GM21367 (cell line): ENCODE measurements at regions not wholly inside any gene's neighbourhood (a gene's known extent, or its start where the extent isn't known, plus 50 kb on each side); places are given as distances from the start of the nearest gene placed in this dataset.
A peak's percentile ranks its signal among the peaks of the same experiment; 100 is the strongest.

Experiments used
- ATAC-seq: cut with Tn5 transposase; IDR thresholded peaks from one replicate; pipeline ENCODE4 v1.9.1; 2021; ENCODE audit not compliant: unreplicated experiment

DNA sequence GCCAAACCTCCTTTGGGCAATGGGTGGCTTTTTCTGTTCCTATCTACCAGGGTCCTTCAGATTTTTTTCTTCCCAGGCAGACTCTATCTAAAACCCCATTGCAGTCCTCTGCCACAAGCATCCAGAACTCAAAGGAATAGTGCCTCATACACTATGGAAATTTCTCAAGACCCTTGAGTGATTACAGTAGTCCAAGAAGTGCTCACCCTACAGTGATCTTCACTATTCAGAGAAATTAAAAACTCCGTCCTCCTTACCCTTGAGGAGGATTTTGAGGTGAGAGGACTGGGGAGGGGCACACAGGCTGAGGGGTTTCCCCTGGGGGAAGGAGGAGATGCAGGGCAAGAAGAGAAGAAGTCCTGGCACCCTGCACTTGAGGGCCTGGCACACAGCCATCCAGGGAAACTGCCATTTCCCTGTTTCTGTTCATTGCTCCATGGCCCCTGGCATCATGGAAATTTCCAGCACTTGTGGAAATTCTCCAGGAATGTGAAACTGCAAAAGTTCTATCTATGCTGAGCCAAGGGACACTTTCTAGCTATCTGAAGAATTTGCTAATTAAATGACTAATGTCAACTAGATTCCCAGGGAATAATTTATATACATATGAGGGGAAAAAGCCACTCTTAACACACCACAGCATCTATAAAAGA lies 102.5 kb upstream of the ATP1B1 start:
- no peak for ATAC-seq

DNA sequence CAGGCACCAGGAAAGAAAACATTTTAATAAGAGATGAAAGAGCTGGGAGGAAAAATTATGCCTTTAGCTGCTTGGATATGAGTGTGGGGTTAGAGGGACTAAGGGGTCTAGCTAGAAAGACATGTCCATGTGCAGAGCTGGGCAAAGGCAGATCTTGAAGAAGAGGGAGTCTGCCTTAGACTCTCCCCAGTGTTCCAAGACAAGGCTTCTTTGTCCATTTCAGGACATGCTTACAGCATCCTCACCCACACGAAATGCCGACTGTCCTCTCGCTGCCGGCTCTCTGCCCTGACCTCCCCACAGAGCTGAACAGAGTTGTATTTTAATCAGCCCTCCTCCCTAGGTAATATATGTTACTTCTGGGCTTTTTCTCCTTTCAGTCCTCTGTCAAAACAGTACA lies 100.7 kb upstream of the ATP1B1 start:
- no peak for ATAC-seq

DNA sequence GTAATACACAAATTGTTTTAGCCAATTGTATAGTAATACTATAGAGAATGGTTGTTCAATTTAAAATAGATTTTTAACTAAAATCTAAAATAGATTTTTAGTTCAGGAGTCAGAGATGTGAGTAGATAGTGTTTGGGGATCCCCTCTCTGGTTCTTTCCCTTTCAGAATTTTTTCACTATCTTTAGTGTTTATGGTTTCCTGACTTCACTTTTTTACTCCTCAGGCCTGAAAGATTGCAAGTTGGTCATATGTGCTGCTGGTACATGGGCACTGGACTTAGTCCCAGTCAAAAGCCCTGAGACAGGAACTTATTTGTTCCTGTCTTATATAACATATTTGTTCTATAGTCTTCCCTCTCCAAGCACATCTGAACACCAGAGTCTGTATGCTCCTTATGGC lies 96.8 kb upstream of the ATP1B1 start:
- no peak for ATAC-seq

DNA sequence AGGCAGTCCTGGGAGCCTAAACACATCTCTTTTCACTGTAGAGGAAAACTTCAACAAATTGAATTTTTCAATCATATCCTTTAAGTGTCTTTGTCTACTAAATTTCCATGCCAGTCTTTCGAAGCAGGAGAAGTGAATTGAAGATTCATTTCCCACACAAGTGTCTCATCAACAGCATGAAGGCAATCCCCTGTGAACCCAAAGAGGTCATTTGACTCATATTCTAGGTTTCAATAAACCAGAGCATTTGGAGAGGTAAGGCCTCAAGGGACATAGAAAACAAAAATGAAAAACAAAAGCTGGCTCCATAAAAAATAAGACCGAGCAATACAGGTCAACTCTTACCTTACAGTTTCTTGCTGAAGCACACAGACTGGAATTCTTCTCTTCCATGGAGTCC lies 94.1 kb upstream of the ATP1B1 start:
- no peak for ATAC-seq

DNA sequence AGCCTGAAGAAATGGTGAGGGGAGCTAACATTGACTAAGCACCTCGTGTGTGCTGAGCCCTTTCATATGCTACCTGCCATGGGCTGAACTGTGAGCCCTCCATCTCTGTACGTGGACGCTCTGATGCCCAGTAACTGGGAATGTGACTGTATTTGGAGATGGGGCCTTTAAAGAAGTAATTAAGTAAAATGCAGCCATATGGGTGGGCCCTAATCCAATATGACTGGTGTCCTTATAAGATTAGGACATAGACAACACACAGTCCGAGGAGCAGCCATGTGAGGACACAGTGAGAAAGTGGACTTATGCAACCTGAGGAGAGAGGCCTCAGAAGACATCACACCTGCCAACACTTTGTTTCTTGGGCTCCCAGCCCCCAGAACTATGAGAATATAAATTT lies 92.7 kb upstream of the ATP1B1 start:
- ATAC-seq: no peak

DNA sequence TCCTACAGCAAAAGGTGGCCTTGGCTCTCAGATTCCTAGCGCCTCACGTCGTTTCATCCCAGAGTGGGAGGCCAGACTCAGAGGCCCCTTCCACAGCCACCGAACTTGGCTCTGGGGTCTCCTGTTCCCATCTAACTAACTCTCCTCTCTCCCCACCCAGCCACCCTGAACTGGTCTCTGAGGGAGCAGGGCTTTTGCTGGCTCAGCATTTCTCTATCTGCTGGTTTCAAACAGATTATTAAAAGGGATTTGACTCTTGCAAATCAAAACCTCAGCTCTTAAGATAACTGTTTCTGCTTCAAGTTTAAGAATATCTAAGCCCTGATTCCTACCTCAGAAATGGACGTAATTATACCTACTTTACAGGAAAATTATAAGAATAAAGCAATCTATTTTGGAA lies 91.0 kb upstream of the ATP1B1 start:
- no peak for ATAC-seq

DNA sequence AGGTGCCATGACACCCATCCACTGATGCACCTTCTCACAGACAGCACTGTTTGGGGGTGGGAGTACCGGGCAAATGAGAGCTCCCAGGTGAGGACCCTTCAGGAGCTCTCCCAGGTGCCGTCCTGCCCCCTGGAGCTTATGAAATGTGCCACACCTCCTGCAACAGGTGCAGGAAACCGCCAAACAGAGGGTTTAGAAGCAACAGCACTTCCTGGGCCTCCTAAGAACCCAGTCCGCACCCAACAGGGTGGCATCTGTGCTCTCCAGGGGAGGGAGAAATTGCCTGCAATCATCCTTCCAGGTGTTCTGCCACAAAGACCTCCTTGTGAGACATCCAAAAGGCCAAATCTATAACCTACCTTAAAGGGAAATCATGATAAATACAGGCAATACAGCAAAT lies 87.7 kb upstream of the ATP1B1 start:
- no peak for ATAC-seq

DNA sequence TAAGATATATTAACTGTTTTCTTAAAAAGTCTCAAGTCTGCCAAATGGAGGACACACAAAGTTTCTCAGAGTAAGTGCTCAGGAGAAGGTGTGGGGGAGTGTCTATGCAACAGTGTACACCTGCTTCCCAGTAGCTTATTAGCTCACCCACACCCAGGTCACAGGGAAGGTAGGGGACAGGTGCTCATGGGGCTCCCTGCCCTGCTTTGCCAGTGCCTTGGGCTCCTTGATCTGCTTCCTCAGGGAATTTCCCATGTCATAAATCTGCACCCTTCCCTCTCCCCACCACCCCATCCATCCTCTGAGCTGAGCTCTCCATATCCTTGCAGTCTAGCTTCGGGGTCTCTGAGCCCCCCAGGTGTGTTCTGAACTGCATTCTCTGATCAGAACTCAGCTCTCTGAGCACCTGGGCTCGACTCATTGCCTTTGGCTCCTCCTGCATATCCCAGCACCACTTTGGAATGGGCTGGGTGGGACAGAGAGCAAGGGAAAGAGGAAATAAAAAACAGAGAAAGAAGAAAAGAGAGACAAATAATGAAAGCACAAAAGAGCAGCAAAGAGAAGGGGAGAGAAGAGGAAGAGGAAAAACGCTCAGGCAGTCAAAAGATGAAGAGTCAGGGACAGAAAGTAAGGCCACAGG lies 87.0 kb upstream of the ATP1B1 start:
- ATAC-seq: no peak

DNA sequence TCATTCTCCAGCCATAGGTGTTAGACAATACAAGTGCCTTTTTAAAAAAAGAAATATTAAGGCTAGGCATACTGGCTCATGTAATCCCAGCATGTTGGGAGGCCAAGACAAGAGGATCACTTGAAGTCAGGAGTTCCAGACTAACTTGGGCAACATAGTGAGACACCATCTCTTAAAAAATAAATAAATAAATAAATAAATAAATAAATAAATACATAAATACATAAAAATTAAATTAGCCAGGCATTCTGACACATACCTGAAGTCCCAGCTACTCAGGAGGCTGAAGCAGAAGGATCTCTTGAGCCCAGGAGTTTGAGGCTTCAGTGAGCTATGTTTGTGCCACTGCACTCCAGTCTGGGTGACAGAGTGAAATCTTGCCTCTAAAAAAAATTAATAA lies 85.8 kb upstream of the ATP1B1 start:
- no peak for ATAC-seq

DNA sequence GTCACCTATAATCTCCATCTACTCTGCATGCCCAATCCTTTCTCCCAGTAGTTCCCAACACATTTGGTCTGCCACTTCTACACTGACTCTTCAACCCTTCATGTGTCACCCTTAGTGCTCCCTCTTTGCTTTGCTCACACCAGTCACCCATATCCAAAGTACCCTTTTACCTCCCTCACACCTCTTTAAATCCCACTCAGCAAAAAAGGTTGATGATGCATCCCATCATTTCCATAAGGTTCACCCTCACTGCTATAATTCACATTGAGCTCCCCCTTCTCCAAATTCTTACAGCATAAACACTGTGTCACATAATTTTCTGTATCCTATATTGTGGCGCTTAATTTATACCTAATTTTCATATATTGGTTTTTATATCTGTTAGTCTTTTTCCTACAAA lies 83.8 kb upstream of the ATP1B1 start:
- no peak for ATAC-seq

DNA sequence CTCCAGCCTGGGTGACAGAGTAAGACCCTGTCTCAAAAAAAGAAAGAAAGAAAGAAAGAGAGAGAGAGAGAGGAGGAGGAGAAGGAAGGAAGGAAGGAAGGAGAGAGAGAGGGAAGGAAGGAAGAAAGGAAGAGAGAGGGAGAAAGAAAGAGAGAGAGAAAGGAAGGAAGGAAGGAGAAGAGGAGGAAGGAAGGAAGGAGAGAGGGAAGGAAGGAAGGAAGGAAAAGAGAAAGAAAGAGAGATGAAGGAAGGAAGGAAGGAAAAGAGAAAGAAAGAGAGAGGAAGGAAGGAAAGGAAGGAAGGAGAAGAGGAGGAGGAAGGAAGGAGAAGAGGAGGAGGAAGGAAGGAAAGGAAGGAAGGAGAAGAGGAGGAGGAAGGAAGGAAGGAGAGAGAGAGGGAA lies 82.2 kb upstream of the ATP1B1 start:
- ATAC-seq: no peak

DNA sequence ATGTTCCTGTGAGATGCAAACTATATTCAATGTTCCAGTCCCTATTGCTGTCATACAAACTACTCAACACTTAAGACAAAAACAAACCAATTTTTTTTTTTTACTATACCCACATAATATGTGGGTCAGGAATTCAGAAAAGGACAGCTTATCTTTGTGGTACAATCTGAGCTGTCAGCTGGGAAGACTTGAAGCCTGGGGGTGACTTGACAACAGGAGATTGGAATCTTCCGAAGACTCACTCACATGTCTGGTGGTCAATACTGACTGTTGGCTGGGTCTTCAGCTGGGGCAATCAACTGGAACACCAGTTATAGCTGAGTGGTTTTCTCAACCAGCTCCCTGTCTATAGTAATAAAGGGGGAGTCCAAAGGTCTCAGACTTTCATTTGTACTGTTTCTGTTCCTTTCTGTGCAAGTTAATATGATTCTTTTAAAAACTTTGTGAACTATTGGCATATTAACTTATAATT lies 81.7 kb upstream of the ATP1B1 start:
- ATAC-seq: peak; percentile 90

DNA sequence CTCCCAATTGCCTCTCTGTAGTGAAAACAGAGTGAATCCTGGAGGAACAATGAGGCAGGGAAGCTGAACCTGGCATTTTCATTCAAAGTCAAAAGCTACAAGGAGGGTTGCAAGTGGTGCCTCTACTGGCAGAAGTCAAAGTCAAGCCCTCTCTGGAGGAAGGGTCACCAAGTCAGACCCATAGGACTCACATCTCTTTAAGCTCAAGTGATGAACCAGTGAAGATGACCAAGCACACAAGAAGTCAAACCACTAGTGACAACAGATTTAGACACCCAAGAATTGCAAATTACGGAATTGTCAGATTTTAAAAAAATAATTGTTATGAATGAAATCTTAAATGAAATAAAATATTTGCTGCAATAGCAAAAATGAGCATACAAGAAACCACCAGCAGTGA lies 81.1 kb upstream of the ATP1B1 start:
- peak; percentile 6 for ATAC-seq

DNA sequence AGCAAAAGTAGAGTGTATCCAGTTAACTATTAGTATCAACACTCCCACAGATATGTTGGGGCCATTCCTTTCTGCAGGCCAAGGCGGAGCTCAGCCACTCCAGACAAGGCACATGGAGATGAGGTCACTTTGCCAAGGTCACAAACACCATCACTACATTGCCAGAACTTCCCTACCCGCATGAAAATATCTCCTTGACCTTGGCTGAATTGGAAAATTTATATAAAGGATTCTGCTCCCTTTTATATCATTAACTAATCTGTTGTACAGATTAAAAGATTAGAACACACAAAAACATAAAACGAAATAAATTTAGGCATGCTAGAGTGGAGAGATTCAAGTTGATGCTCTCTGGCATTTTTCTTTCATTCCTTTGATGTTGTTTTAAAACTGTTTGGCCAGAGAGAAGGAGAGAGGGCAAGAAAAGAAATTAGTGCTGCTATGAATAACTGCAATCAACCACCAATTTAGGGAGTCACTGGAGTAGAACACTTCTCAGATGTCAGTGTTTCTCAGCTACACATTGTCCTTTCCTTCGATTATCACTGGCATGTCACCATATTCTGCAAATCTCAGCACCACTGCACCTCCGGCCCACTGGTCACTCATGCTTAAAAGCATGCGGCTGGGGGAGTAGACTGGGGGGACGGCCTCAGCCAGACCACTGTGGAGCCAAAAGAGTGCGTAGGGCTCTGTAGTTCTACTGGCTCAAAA lies 78.7 kb upstream of the ATP1B1 start:
- no peak for ATAC-seq

DNA sequence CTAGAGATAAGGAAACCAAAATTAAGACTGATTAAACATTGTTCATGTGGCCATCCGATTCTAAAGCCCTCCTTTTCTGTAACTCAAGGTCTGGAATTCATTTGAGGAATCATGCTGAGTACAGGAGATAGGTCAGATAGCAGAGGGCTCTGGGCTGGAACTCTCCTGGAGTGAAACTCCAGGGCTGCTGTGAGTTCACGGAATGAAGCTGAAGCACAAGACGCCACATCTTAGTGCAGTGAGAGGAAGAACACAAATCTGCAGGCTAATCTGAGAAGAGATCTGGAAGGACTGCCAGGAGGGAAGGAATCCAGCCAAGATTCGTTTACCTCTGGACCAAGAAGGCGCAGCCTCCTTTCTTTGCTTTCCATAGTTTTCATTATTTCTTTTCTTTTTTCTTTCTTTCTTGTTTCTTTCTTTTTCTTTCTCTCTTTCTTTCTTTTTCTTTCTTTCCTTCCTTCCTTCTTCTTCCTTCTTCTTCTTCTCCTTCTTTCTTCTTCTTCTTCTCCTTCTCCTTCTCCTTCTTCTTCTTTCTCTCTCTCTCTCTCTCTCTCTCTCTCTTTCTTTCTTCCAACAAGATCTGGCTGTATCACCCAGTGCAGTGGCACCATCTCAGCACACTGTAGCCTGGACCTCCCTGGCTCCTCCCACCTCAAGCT lies 74.8 kb upstream of the ATP1B1 start:
- no peak for ATAC-seq

DNA sequence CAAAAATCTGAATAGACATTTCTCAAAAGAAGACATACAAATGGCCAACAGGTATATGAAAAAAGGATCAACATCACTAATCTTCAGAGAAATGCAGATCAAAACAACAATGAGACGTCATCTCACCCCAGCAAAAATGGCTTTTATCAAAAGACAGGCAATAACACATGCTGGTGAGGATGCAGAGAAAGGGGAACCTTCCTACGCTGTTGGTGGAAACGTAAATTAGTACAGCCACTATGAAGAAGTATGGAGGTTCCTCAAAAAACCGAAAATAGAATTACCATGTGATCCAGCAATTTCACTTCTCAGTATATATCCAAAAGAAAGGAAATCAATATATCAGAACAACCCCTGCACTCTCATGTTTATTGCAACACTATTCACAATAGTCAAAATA lies 65.1 kb upstream of the ATP1B1 start:
- ATAC-seq: no peak

DNA sequence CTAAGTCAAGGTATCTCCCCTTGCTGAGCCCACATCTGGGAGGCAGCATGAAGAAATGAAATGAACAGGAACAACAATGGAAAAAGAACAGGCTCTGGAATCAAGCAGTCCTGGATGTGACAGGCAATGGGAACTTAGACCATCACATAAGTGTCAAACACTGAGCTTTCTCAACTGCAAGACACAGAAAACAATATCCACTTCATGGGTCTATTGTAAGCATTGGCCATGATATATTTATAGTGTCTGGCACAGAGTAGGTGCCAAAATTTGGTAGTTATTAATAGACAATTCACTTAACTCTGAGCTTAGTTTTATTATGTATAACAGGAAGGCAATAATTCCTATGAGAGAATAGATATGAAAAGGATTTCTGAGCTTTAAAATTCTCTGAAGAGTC lies 64.1 kb upstream of the ATP1B1 start:
- ATAC-seq: no peak

DNA sequence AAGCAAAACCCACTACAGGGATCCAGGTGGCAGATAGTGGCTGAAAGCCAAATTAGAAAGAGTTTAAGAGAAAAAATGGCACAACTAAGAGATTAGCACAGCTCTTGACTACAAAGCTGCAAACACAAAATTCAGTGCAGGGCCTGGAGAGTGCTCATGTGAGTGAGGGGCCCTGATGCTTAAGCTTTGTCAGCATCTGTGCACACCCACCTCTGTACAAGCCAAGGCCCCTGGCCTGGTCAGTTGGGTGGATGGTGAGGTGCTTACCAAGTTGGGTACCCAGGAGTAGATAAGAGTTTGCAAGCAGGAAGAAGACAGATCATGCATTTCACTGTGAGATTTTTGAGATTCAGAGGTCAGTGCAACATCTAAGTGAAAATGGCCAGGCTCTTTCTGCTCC lies 62.7 kb upstream of the ATP1B1 start:
- ATAC-seq: no peak

DNA sequence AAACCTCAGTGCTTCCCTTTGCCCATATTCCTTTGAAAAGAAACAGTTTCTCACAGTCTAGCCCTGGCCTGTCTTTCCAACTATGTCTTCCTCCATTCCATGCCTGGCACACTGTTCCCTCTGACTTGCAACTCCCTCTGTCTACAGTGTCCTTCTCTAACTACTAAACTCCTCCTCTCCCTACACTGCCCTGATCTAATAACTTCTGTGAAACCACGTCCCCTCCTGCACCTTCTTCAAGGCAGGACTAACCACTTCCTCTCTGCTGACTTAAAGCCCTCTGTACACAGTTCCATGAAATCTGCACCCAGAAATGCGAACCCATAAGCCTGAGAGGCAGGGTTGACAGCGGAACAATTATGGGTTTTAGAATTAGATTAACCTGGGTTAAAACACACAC lies 62.2 kb upstream of the ATP1B1 start:
- ATAC-seq: peak; percentile 92

DNA sequence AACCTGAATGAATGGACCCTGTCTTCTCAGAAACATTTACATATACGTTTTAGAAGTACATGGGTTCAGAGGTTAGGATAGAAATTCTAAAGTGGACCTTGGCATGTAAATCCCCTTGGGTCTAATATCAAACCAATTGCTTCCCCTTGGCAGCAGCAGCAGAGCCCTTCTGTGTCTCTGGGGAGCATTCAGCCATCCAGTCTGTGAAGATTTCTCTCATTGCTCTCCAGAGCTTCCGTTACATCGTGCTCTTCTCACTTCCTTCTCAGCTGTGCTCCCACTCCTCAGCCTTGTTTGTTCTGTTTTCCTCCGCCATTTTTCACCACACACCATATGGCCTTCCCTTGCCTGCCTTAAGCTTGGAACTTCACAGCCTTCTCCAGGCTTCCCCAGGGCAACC lies 61.5 kb upstream of the ATP1B1 start:
- ATAC-seq: peak; percentile 24

DNA sequence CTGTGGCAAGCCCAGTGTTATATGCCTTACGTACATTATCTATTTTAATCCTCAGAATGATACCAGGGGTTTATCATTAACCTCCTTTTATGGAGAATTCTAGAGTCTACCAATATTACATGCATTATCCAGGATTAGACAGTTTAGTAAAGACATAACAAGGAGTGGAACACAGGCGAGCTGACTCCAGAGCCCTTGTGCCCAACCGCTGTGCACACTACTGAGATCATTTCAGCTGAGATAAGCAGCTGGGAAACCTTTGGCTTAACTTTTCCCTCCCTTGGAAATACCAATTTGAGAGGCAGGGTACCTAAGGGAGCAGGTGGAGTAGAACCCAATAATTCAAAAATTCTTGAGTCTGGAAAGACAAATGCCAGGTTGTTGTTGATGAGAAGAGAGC lies 59.8 kb upstream of the ATP1B1 start:
- ATAC-seq: no peak

DNA sequence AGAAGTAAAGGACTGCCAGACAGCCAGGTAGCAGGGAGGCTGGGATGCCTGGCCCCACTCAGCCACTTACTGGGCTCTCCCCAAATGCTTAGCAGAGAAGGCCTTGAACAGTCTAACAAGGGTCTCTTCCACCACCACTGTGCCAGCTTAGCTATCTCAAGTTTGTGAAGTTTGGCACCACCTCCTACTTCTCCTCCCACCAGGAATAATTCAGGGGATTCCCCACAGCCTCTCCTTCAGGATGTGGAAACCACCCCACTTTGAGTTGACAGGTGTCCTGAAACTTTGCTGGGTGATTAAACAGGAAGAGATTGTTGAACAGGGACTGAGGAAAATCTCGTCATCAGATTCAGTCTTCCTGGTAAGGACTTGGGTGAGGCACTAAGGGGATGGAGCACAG lies 59.4 kb upstream of the ATP1B1 start:
- no peak for ATAC-seq
